IPS-18a (cell line): ENCODE measurements at regions not wholly inside any gene's neighbourhood (a gene's known extent, or its start where the extent isn't known, plus 50 kb on each side); places are given as distances from the start of the nearest gene placed in this dataset.
"Not testable (repeated sequence)": the region's sequence is repeated elsewhere in the genome, so short reads cannot be mapped to it uniquely, and the experiment has no call there.

ENCODE experiments used
- H3K27ac ChIP-seq: one replicate; pipeline ENCODE4 v1.5.1; 2013; ENCODE audit warnings: low read length
- H3K27me3 ChIP-seq: one replicate; pipeline ENCODE4 v1.6.1; 2013; ENCODE audit warnings: mild to moderate bottlenecking, low read length; ENCODE audit not compliant: control insufficient read depth, insufficient read depth
- H3K36me3 ChIP-seq: one replicate; pipeline ENCODE4 v1.6.1; 2013; ENCODE audit warnings: low read depth, low read length; ENCODE audit not compliant: control insufficient read depth
- H3K4me1 ChIP-seq: one replicate; pipeline ENCODE4 v1.6.1; 2013; ENCODE audit warnings: low read depth, low read length; ENCODE audit not compliant: control insufficient read depth
- H3K4me3 ChIP-seq: one replicate; pipeline ENCODE4 v1.5.1; 2013; ENCODE audit warnings: low read length
- H3K9ac ChIP-seq: one replicate; pipeline ENCODE4 v1.6.1; 2013; ENCODE audit warnings: mild to moderate bottlenecking, low read length, moderate library complexity
- H3K9me3 ChIP-seq: one replicate; pipeline ENCODE4 v1.6.1; 2013; ENCODE audit warnings: low read depth, low read length; ENCODE audit not compliant: control insufficient read depth

DNA sequence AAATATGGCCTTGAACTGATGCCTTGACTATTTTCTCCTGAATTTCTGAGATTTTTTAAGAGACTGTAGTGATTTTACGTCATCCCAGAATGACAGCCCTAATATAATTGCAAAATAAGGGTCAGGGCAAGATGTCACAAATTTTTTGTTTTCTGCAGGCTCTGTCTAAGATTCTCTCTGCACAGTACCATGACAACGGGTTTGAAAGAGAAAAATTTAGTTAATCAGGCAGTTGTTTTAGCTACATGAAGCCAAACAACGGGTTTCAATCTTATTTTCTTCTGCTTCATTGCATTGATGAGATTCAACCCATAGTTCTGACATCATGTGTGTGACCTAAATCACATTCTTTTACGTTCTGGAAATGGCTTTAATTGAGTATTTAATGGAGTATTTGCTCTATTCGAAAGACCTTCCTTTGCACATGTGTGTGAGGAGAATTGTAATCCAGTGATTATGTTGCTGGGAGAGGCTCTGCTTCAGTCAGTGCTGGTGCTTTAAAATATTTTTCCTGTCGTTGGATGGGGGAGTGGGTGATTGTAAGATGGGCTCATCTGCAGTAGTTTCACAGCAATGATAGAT lies 118.0 kb upstream of the RHOBTB1 start:
- H3K9ac ChIP-seq, result no peak overlapping the region
- H3K27ac ChIP-seq, result no peak overlapping the region
- H3K27me3 ChIP-seq, result no peaks in the 10 kb centered on the region
- H3K4me3 ChIP-seq, result no peak overlapping the region
- H3K4me1 ChIP-seq, result no peaks in the 10 kb centered on the region
- H3K9me3 ChIP-seq, result no peaks in the 10 kb centered on the region
- no peaks in the 10 kb centered on the region for H3K36me3 ChIP-seq

DNA sequence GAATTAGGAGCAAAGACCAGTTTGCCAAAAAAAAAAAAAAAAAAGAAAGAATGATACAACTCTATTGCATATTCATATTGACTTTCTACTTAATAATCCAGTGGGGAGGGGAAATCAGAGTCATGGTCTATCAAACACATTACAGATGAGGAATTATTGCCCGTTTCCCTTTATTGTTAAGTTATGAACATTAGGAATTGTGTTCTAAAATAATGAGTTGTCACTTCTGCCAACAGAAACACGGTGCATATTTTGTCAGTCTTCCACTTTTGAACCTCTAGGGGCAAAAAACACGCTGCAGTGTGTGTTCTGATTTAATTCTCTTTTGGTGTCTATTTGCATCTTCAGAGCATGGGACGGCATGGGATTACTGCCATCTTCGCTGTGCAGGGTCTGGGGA lies 115.7 kb upstream of the RHOBTB1 start:
- Histone ChIP-seq H3K9ac (no peak overlapping the region), H3K4me3 (no peak overlapping the region), H3K27ac (no peak overlapping the region), H3K36me3 (no peaks in the 10 kb centered on the region), H3K4me1 (no peaks in the 10 kb centered on the region), H3K9me3 (no peaks in the 10 kb centered on the region), H3K27me3 (no peaks in the 10 kb centered on the region)

DNA sequence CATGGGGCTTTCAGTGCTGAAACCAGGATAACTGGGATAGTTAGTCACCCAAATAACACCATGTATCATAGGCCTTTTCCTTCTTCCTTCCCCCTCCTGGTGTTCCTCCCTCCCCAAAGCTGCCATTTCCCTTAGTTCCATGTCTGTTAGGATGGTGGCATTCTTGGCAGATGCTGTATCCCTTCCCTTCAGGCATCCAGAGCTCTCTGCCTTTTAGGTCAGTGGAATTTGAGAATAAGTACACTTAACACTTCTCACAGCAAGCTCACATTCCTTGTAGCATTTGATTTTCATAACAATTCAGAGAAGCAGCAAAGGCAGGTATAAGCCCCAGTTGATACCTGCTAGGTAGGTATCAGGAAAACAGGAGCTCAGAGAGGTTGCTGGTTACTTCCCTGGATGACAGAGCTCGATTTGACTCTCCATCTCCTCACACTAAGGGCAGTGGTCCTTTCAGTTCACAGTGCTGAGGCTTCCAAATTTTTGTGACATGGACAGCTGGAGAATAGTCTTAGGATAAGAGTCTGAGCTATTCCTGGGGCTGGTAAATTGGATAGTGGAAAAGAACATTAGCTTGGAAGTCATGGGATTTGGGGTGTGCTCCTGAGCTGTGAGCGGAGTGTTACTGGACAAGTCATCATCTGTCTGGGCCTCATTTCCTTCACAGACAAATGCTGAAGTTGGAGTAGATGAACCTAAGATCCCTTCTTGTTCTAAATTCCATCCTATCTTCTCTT lies 108.7 kb upstream of the RHOBTB1 start:
- Histone ChIP-seq H3K27ac (no peak overlapping the region), H3K36me3 (no peaks in the 10 kb centered on the region), H3K27me3 (no peaks in the 10 kb centered on the region)

DNA sequence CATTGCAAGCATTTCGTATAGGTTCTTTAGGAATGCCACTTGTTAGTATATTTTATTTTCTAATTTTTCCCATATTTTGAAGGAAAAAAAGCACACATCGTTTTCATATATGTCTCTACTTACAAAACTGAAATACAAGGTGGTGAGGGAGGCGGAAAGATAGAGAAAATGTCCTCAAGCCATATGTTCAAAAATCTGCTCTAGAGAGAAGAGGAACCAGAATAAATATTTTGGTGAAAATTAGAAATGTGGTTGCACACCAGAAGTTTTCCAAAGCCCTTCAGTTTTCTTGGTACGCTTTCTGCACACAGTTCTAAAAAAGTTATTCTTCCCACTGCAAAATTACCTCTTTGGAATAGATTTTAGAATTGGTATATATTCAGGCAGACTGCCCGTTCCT lies 107.4 kb upstream of the RHOBTB1 start:
- no peak overlapping the region for H3K4me3 ChIP-seq
- no peaks in the 10 kb centered on the region for H3K27me3 ChIP-seq
- no peaks in the 10 kb centered on the region for H3K9me3 ChIP-seq
- no peak overlapping the region for H3K9ac ChIP-seq
- H3K36me3 ChIP-seq, result no peaks in the 10 kb centered on the region
- peaks cover 11% of the 10 kb centered on the region for H3K4me1 ChIP-seq
- H3K27ac ChIP-seq, result no peak overlapping the region

More for the DNA sequence above, 108.7 kb upstream of the RHOBTB1 start:
- Histone ChIP-seq H3K9ac (no peak overlapping the region), H3K9me3 (no peaks in the 10 kb centered on the region), H3K4me3 (no peak overlapping the region), H3K4me1 (peaks cover 11% of the 10 kb centered on the region)

DNA sequence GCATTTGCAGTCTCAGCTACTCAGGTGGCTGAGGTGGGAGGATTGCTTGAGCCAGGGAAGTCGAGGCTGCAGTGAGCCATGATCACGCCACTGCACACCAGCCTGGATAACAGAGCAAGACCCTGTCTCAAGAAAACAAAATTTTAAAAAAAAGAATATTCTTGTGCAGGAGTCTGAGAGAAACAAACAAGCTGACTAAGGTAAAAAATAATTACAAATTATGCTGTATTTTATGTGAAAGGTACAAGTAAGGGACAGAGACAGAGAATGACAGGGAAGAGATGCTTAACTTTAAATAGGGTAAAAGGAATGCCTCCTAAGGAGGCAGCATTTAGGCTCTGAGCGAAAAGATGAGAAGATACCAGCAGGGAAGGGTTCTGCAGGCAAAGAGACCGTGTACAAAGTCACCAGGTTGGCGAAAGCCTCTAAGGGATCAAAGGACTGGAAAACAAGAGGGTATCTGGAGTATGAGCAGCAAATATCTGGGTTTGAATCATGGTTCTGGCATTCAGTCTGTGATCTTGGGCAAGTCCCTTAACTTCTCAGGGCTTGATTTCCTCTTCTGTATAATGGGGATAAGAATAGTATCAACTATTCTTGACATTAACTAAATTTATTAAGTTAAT lies 106.2 kb upstream of the RHOBTB1 start:
- H3K36me3 ChIP-seq, result no peaks in the 10 kb centered on the region
- peaks cover 11% of the 10 kb centered on the region for H3K4me1 ChIP-seq
- H3K27me3 ChIP-seq, result no peaks in the 10 kb centered on the region
- no peak overlapping the region for H3K9ac ChIP-seq
- no peak overlapping the region for H3K27ac ChIP-seq
- no peaks in the 10 kb centered on the region for H3K9me3 ChIP-seq
- no peak overlapping the region for H3K4me3 ChIP-seq

DNA sequence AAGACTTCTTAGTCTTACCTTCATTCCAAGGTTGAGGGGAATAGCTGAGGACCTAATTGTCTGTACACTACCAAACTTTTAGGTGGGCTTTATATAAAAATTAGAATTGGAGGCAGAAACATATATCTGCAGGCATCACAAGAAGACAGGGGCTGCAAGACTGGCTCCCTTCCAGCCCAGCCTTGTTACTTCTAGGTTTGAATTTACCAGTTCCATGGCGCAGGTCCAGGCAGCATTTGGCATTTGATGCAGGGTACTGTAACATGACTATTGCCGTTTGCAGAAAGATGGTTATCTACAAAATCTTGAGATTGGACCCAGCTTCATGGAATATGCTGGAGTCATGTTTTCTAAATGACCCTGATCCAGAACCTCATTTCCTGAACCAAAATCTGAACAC lies 105.4 kb upstream of the RHOBTB1 start:
- Histone ChIP-seq H3K4me3 (no peak overlapping the region), H3K36me3 (no peaks in the 10 kb centered on the region), H3K27ac (no peak overlapping the region), H3K27me3 (no peaks in the 10 kb centered on the region), H3K9me3 (no peaks in the 10 kb centered on the region), H3K4me1 (peaks cover 11% of the 10 kb centered on the region), H3K9ac (no peak overlapping the region)

DNA sequence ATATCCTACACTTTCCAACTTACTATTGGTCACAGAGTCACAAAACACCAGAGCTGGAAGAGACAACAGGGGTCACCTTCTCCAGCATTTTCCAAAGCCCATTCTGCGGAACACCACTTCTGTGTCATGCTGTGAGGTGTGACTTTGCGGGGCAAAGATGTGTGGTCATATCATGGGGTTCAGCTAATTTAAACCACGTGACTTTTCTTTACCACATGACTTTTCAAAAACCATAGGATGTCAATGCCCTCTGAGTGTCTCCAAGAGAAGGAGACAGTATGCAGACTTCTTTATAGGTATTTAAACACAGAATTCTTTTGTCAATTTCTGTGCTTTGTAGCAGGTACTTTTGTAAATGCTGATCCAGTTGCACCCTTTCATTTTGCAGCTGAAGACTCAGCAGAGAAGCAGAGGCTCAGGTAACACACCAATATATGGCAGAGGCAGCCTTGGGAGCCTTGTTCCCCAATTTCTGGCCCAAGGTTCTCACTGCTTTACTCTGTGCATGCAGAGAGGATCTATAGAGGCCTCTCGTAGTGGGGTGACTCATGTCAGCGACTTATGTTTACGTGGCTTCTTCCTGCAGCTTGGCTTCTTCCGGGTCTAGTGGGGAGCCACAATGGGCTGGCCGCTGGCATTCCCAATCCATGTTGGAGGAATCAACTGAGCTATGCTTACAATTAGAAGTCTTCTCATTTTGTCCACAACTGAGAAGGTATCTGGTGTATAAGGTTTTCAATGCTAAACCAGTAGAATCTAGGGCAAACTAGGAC lies 104.0 kb upstream of the RHOBTB1 start:
- H3K9me3 ChIP-seq, result no peaks in the 10 kb centered on the region
- no peak overlapping the region for H3K4me3 ChIP-seq
- H3K36me3 ChIP-seq, result no peaks in the 10 kb centered on the region
- H3K9ac ChIP-seq, result no peak overlapping the region
- H3K4me1 ChIP-seq, result peaks cover 11% of the 10 kb centered on the region
- H3K27me3 ChIP-seq, result no peaks in the 10 kb centered on the region
- no peak overlapping the region for H3K27ac ChIP-seq

DNA sequence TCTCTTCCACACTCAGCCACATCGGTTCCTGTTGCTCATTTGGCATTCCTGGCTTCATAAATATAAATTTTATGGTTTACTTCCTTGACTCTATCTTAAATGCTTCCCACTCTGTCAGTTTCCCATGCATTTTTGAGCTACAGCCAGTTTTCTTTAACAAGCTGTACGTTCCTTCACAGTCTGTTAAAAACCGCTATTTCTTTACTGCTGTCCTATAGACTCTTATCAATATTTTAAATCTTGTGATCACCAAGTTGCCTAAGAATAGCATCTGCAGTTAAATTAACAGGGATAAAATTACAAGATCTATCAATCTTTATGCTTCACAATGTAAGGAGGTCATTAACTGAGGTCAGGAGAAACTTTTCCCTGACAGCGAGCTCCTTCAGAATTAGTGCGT lies 103.1 kb upstream of the RHOBTB1 start:
- peaks cover 3% of the 10 kb centered on the region for H3K4me1 ChIP-seq
- H3K27me3 ChIP-seq, result no peaks in the 10 kb centered on the region
- H3K9ac ChIP-seq, result no peak overlapping the region
- no peaks in the 10 kb centered on the region for H3K9me3 ChIP-seq
- H3K27ac ChIP-seq, result no peak overlapping the region
- no peaks in the 10 kb centered on the region for H3K36me3 ChIP-seq
- H3K4me3 ChIP-seq, result no peak overlapping the region

DNA sequence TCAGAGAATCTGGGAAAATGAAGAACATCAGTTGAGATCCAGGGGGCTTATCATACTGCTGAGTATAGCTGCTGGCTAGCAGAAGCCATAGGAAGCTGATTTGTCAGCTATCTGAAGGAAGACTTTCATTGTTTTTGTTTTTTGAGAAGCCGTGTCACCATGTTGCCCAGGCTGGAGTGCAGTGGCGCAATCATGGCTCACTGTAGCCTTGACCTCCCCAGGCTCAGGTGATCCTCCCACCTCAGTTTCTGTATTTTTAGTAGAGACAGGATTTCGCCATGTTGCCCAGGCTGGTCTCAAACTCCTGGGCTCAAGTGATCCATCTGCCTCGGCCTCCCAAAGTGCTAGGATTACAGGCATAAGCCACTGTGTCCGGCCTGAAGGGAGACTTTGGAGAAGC lies 101.5 kb upstream of the RHOBTB1 start:
- not testable (repeated sequence) for H3K4me1 ChIP-seq, H3K4me3 ChIP-seq, H3K27ac ChIP-seq, H3K36me3 ChIP-seq, H3K27me3 ChIP-seq, H3K9me3 ChIP-seq, H3K9ac ChIP-seq

DNA sequence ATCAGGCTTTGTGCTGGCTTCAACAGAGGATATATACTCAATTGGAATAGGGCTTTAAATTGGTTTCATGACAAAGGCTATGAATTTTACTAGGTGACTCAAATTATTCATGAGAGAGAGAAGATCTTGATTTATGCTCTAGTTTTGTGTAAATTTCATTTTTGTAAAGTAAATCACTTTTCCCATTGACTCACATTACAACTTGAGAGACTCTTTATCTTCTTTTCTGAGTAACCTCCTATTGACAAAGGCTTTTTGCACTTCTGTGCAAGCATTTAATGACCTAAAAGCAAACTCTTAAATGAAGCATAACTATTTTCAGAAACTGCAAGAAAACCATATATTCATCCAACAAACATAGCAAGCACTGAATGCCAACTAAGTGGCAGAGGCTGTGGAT lies 98.5 kb upstream of the RHOBTB1 start:
- Histone ChIP-seq H3K4me3 (no peak overlapping the region), H3K36me3 (no peaks in the 10 kb centered on the region), H3K27ac (no peak overlapping the region), H3K27me3 (no peaks in the 10 kb centered on the region), H3K9me3 (no peaks in the 10 kb centered on the region), H3K9ac (no peak overlapping the region), H3K4me1 (no peaks in the 10 kb centered on the region)

DNA sequence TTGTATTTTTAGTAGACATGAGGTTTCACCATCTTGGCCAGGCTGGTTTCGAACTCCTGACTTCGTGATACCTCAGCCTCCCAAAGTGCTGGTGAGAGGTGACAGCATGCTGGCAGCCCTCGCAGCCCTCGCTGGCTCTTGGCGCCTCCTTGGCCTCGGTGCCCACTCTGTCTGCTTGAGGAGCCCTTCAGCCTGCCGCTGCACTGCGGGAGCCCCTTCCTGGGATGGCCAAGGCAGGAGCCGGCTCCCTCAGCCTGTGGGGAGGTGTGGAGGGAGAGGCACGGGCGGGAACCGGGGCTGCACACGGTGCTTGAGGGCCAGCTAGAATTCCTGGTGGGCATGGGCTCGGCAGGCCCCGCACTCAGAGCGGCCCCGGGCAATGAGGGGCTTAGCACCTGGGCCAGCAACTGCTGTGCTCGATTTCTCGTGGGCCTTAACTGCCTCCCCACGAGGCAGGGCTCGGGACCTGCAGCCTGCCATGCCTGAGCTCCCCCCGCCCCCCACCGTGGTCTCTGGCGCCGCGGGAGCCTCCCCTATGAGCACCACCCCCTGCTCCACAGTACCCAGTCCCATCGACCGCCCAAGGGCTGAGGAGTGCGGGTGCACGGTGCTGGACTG lies 96.5 kb upstream of the RHOBTB1 start:
- H3K36me3 ChIP-seq, result no peaks in the 10 kb centered on the region
- H3K9me3 ChIP-seq, result no peaks in the 10 kb centered on the region

More for the DNA sequence above, 96.5 kb upstream of the RHOBTB1 start:
- Histone ChIP-seq H3K9ac (no peak overlapping the region), H3K27ac (no peak overlapping the region), H3K4me3 (no peak overlapping the region), H3K4me1 (peaks cover 7% of the 10 kb centered on the region), H3K27me3 (no peaks in the 10 kb centered on the region)
